AG04450 (cell line): ENCODE measurements at regions not wholly inside any gene's neighbourhood (a gene's known extent, or its start where the extent isn't known, plus 50 kb on each side); places are given as distances from the start of the nearest gene placed in this dataset.

Source experiments
- CTCF ChIA-PET: fragments of 300-600, 350-600 bp; formaldehyde crosslinking; extraction: SDS; loops from one replicate; lab custom pipeline; 2022; ENCODE audit warnings: antibody characterized with exemption, inconsistent platforms; lab: Charles Lee
- POLR2A ChIA-PET: fragments of 350-600 bp; formaldehyde crosslinking; extraction: SDS; loops from one replicate; lab custom pipeline; 2021; ENCODE audit warnings: antibody characterized with exemption, inconsistent platforms; lab: Yijun Ruan, JAX
- DNase-seq: peaks from one replicate; pipeline ENCODE4 v3.0.0-alpha.2; 2011; ENCODE audit warnings: low read depth, low spot score
- H3K27ac ChIP-seq: one replicate; pipeline ENCODE4 v1.5.1; 2012; ENCODE audit warnings: low read depth, low read length, control low read depth
- H3K27me3 ChIP-seq: one replicate; pipeline ENCODE4 v1.6.0; 2012; ENCODE audit warnings: low read length; ENCODE audit not compliant: control insufficient read depth, insufficient read depth
- H3K4me3 ChIP-seq: 2 replicates; pipeline ENCODE4 v1.5.1; 2011; ENCODE audit warnings: mild to moderate bottlenecking, low read depth, low read length, control low read depth
- H3K9me3 ChIP-seq: 2 replicates; pipeline ENCODE4 v1.5.1; 2012; ENCODE audit warnings: low read length; ENCODE audit not compliant: control insufficient read depth, insufficient read depth
- TF ChIP-seq, protein P1 (sequence below): IDR thresholded peaks from 2 replicates; pipeline ENCODE4 v1.5.1; 2011; ENCODE audit warnings: low read depth, low read length, control low read depth, inconsistent platforms

GRCh38 chr2:189954989-189955388, 107.5 kb downstream of the MSTN start:
- DNase-seq: no peak
- Histone ChIP-seq H3K27me3 (no peaks in the 10 kb centered on the region), H3K27ac (no peak overlapping the region), H3K9me3 (no peaks in the 10 kb centered on the region), H3K4me3 (no peak overlapping the region)
- POLR2A ChIA-PET: no interaction called here
- CTCF ChIA-PET: no interaction called here
- TF ChIP-seq, protein P1, sequence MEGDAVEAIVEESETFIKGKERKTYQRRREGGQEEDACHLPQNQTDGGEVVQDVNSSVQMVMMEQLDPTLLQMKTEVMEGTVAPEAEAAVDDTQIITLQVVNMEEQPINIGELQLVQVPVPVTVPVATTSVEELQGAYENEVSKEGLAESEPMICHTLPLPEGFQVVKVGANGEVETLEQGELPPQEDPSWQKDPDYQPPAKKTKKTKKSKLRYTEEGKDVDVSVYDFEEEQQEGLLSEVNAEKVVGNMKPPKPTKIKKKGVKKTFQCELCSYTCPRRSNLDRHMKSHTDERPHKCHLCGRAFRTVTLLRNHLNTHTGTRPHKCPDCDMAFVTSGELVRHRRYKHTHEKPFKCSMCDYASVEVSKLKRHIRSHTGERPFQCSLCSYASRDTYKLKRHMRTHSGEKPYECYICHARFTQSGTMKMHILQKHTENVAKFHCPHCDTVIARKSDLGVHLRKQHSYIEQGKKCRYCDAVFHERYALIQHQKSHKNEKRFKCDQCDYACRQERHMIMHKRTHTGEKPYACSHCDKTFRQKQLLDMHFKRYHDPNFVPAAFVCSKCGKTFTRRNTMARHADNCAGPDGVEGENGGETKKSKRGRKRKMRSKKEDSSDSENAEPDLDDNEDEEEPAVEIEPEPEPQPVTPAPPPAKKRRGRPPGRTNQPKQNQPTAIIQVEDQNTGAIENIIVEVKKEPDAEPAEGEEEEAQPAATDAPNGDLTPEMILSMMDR: no peak

GRCh38 chr2:189952536-189953109, 109.9 kb downstream of the MSTN start:
- DNase-seq: no peak
- Histone ChIP-seq H3K9me3 (no peaks in the 10 kb centered on the region), H3K4me3 (no peak overlapping the region), H3K27me3 (no peaks in the 10 kb centered on the region), H3K27ac (no peak overlapping the region)
- CTCF ChIA-PET: no interaction called here
- POLR2A ChIA-PET: no interaction called here
- TF ChIP-seq, protein P1: no peak

DNA sequence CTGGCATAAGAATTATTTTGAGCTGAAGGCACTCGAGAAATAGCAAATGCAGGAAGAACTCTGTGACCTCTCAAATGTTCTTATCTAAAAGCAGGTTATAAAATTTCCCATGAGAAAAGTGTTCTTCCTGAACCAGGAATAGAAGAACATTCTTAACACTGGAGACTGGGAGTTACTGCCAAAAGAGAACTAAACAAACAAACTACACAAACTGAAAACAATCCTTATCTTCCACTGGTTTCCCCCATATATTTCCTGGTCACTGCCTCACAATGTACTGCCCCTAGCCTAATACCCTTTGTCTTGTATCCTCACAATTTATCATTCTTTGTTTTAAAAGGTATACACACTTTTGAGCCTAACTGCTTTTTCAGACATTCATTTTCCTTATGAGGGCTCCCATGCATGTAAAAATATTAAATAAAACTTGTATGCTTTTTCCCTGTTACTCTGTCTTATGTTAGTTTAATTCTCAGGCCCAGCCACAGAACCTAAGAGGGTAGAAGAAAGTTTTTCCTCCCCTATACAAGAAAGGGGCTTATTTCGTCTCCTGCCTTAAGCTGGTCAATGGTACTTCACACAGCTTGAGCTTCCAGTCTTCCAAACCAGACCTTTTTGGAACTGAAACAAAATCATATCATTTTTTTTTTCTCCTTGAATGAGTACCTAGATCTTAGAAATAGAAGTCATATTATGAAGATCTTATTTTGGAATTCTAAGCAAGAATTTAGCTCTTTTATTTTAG, 110.6 kb downstream of the MSTN start:
- TF ChIP-seq, protein P1: no peak
- Histone ChIP-seq H3K4me3 (no peak overlapping the region), H3K9me3 (no peaks in the 10 kb centered on the region), H3K27me3 (no peaks in the 10 kb centered on the region), H3K27ac (no peak overlapping the region)
- no peak for DNase-seq
- ChIA-PET CTCF (no interaction called here), POLR2A (no interaction called here)

DNA sequence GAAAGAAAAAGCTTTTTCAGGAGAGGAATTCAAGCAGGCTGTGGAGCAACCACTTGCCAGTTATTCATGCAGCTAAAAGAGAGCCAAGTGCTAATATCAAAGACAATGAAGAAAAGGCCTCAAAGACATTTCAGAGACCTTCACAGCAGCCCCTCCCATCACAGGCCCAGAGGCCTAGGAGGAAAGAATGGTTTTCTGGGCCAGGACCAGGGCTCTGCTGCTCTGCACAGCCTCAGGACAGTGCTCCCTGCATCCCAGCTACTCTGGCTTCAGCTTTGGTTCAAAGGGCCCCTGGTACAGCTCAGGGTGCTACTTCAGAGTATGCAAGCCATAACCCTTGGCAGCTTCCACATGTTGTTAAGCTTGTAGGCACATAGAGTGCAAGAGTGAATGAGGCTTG, 119.5 kb downstream of the MSTN start:
- no peak overlapping the region for H3K4me3 ChIP-seq
- no peak overlapping the region for H3K27ac ChIP-seq
- ChIA-PET POLR2A (no interaction called here), CTCF (no interaction called here)
- DNase-seq: no peak
- peaks cover 25% of the 10 kb centered on the region for H3K9me3 ChIP-seq
- TF ChIP-seq, protein P1: no peak
- H3K27me3 ChIP-seq: no peaks in the 10 kb centered on the region

- Histone ChIP-seq H3K9me3 (peaks cover 25% of the 10 kb centered on the region), H3K4me3 (no peak overlapping the region), H3K27ac (no peak overlapping the region), H3K27me3 (no peaks in the 10 kb centered on the region)
- TF ChIP-seq, protein P1: no peak
- POLR2A ChIA-PET: no interaction called here
- DNase-seq: no peak
- CTCF ChIA-PET: no interaction called here
Measured at GRCh38 chr2:189940913-189941312, 121.6 kb downstream of the MSTN start.
